Transverse colon (tissue), 4 donors: ENCODE measurements at regions not wholly inside any gene's neighbourhood (a gene's known extent, or its start where the extent isn't known, plus 50 kb on each side); places are given as distances from the start of the nearest gene placed in this dataset.

Source experiments
- DNase-seq: peaks from one replicate; pipeline ENCODE4 v3.0.0-alpha.2; 2019
- H3K27ac ChIP-seq, 4 donors: fragments of 200-600 bp; sonication (generic); 2 replicates each; pipeline ENCODE4 v1.5.1; 2016 to 2018; ENCODE audit warnings: inconsistent platforms in 4 of 4
- H3K27me3 ChIP-seq: fragments of 200-600 bp; sonication (generic); 2 replicates; pipeline ENCODE4 v1.5.1; 2017; ENCODE audit warnings: inconsistent platforms
- H3K36me3 ChIP-seq, 4 donors: fragments of 200-600 bp; sonication (generic); 2 replicates each; pipeline ENCODE4 v1.5.1; 2017 to 2019; ENCODE audit warnings: inconsistent platforms in 4 of 4
- H3K4me1 ChIP-seq, 4 donors: fragments of 200-600 bp; sonication (generic); 2 replicates each; pipeline ENCODE4 v1.5.1; 2017 to 2020; ENCODE audit warnings: inconsistent platforms in 4 of 4
- H3K4me3 ChIP-seq, 4 donors: fragments of 200-600 bp; sonication (generic); 1 replicate in 1 of 4; 2 replicates in 3 of 4; pipeline versions ENCODE4 v1.5.1 to v1.6.1; 2017 to 2019; ENCODE audit warnings: inconsistent platforms in 4 of 4
- H3K9me3 ChIP-seq, 2 donors: fragments of 200-600 bp; sonication (generic); 2 replicates each; pipeline ENCODE4 v1.5.1; 2017 to 2019; ENCODE audit warnings: inconsistent platforms in 2 of 2
- EP300 ChIP-seq: sonication (generic); formaldehyde crosslinking; IDR thresholded peaks from one replicate; pipeline ENCODE4 v1.6.1; 2017; ENCODE audit warnings: antibody characterized with exemption, low read depth
- POLR2A ChIP-seq: fragments of 450-650 bp; IDR thresholded peaks from one replicate; pipeline ENCODE4 v1.6.1; 2016; ENCODE audit warnings: antibody characterized with exemption, mild to moderate bottlenecking, moderate library complexity
- POLR2AphosphoS5 ChIP-seq, 3 donors: sonication (generic); formaldehyde crosslinking; IDR thresholded peaks; one replicate each; pipeline ENCODE4 v1.6.1; 2016; ENCODE audit warnings: antibody characterized with exemption in 3 of 3
- WGBS, 2 donors: methylation state at CpG; one replicate each; pipeline ENCODE4 v1.1.5; 2018; ENCODE audit warnings: low coverage in 1 of 2; 5-methylcytosine and 5-hydroxymethylcytosine counted together
- in situ Hi-C, 4 donors: fragments of 200-750 bp; cut with MboI; loops; one replicate each; pipeline versions ENCODE4 v1.15.0 to v1.15.1; 2017; ENCODE audit warnings: low sequenced_read_pairs in 3 of 4, low pct_ligation_motif_present in 1 of 4, low pct_unique_long_range_greater_than_20kb in 1 of 4
- intact Hi-C: fragments of 100-400 bp; cut with DNase I; formaldehyde crosslinking; loops from one replicate; pipeline ENCODE4 v1.15.1; 2023; ENCODE audit warnings: low total_unique reads
- TF ChIP-seq, protein P1 (sequence below), 5 experiments: fragments of 200-600 bp in 3 of 5; fragments of 450-650 bp in 2 of 5; sonication (generic) in 3 of 5; IDR thresholded peaks; 1 replicate in 2 of 5; 2 replicates in 3 of 5; pipeline ENCODE4 v1.5.1; 2016 to 2017; ENCODE audit warnings: antibody characterized with exemption in 5 of 5, inconsistent platforms in 3 of 5, mild to moderate bottlenecking in 2 of 5, moderate library complexity in 1 of 5

DNA sequence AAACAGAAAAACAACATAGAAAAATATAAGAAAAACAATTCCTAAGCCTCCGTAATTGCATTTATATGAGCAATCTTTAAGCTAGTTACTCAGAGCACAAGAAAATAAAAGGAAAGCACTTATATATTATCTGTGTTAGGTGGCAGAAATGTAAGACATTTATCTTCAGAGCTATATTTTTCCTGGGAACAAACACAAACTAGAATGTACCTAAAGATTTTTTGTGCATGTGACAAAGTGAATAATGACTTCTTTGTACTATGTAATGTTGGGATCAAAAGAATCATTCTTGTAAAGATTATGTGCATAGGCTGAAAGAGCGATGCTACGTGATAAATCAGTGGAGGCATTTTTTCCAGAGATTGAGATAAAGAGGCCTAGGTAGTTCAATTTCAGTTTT, 111.3 kb upstream of the GMNC start:
- Histone ChIP-seq H3K36me3 (no peaks in the 10 kb centered on the region), H3K4me3 (no peak overlapping the region), H3K4me1 (no peaks in the 10 kb centered on the region), H3K27ac (no peak overlapping the region), H3K9me3 (no peaks in the 10 kb centered on the region), H3K27me3 (no peaks in the 10 kb centered on the region)
- TF ChIP-seq POLR2AphosphoS5 (IDR thresholded peaks at IDR 0.05) (no peak), EP300 (no peak), POLR2A (no peak)
- TF ChIP-seq, protein P1, sequence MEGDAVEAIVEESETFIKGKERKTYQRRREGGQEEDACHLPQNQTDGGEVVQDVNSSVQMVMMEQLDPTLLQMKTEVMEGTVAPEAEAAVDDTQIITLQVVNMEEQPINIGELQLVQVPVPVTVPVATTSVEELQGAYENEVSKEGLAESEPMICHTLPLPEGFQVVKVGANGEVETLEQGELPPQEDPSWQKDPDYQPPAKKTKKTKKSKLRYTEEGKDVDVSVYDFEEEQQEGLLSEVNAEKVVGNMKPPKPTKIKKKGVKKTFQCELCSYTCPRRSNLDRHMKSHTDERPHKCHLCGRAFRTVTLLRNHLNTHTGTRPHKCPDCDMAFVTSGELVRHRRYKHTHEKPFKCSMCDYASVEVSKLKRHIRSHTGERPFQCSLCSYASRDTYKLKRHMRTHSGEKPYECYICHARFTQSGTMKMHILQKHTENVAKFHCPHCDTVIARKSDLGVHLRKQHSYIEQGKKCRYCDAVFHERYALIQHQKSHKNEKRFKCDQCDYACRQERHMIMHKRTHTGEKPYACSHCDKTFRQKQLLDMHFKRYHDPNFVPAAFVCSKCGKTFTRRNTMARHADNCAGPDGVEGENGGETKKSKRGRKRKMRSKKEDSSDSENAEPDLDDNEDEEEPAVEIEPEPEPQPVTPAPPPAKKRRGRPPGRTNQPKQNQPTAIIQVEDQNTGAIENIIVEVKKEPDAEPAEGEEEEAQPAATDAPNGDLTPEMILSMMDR (IDR thresholded peaks at IDR 0.05), result no peak
- DNase-seq, result no peak
- in situ Hi-C loops, result no loop called here
- 71 to 84% methylated on average over 3 of the region's 3 CpGs for WGBS, 2 donors
- intact Hi-C loops, result no loop called here

DNA sequence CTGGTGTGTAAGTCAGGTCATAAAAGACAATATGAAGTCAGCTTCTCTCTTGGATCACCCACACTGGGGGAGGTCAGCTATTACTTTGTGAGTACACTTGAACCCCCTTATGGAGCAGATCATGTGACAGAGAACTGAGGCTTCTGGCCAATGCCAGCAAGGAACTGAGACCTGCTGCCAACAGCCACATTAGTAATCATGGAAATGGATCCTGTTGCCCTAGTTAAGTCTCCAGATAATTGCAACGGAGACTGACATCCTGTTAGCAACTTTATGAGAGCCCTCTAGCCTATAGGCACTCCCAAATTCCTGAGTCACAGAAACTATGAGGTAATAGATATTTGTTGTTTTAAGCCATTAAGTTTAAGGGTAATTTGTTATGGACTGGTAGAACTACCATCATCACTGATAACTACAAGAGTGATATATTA, 110.4 kb upstream of the GMNC start:
- Histone ChIP-seq H3K9me3 (no peaks in the 10 kb centered on the region), H3K27me3 (no peaks in the 10 kb centered on the region), H3K27ac (no peak overlapping the region), H3K36me3 (no peaks in the 10 kb centered on the region), H3K4me1 (no peaks in the 10 kb centered on the region), H3K4me3 (no peak overlapping the region)
- WGBS, 2 donors, result 40 to 79% methylated on average over 1 of the region's 1 CpG
- in situ Hi-C loops, result no loop called here
- intact Hi-C loops, result no loop called here
- TF ChIP-seq, protein P1 (IDR thresholded peaks at IDR 0.05), result no peak
- no peak for TF ChIP-seq POLR2AphosphoS5 (IDR thresholded peaks at IDR 0.05)
- no peak for TF ChIP-seq POLR2A
- no peak for TF ChIP-seq EP300
- DNase-seq, result no peak

DNA sequence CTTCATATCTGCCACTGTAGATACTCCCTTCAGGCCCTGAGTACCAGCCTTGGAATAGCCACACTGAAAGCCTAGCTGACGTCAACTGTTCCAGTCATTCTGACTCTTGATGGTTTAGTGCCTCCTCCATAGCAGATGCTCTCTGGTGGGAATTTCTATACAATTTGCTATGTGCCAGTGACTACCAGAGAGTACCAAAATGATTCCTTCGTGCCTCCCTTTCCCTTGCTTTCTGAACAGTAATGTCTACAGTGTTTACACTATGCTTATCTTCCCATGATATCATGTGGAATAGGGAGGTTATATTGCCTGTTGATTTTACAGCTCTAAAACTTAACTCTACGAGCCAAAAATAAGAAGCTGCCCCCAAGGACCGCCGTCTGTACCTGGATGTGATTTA, 109.7 kb upstream of the GMNC start:
- Histone ChIP-seq H3K27me3 (no peaks in the 10 kb centered on the region), H3K9me3 (no peaks in the 10 kb centered on the region), H3K27ac (no peak overlapping the region), H3K4me3 (no peak overlapping the region), H3K4me1 (no peaks in the 10 kb centered on the region), H3K36me3 (no peaks in the 10 kb centered on the region)
- TF ChIP-seq EP300 (no peak), POLR2A (no peak), POLR2AphosphoS5 (IDR thresholded peaks at IDR 0.05) (no peak)
- TF ChIP-seq, protein P1 (IDR thresholded peaks at IDR 0.05), result no peak
- intact Hi-C loops, result no loop called here
- in situ Hi-C loops, result no loop called here
- WGBS, 2 donors, result 55 to 56% methylated on average over 3 to 5 of the region's 5 CpGs
- DNase-seq, result no peak

DNA sequence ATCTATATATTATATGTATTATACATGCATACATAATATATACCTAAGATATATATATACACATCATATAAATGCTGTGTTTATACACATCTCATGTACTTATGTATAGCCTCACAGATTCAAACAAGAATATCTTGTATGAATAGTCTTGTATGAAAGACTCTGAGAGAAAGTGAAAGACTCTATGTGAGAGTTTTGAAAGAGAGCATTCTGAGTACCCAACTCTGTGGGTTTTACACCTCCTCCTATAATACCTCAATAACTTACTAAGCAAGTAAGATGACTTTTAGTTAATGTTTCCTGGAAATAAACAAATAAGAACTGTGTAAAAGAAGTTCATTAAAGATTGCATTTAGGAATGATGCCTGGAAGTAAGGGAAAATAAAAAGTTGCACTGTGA, 108.1 kb upstream of the GMNC start:
- no peak for DNase-seq
- H3K4me1 ChIP-seq, result no peaks in the 10 kb centered on the region
- H3K36me3 ChIP-seq, result no peaks in the 10 kb centered on the region
- intact Hi-C loops, result no loop called here
- H3K9me3 ChIP-seq, result no peaks in the 10 kb centered on the region
- no peaks in the 10 kb centered on the region for H3K27me3 ChIP-seq
- in situ Hi-C loops, result no loop called here
- H3K4me3 ChIP-seq, result no peak overlapping the region
- TF ChIP-seq POLR2AphosphoS5 (IDR thresholded peaks at IDR 0.05) (no peak), EP300 (no peak), POLR2A (no peak)
- TF ChIP-seq, protein P1 (IDR thresholded peaks at IDR 0.05), result no peak
- H3K27ac ChIP-seq, result no peak overlapping the region
